ENCODE measurements at regions not wholly inside any gene's neighbourhood (a gene's known extent, or its start where the extent isn't known, plus 50 kb on each side); places are given as distances from the start of the nearest gene placed in this dataset.

- no peak for DNase-seq (ENCODE audit: low spot score)
These were observed 71.0 kb upstream of the WDR26 start for GRCh38 chr1:224505454-224506093.

- no peak for DNase-seq (ENCODE audit: low spot score)
These were observed 71.7 kb upstream of the WDR26 start for GRCh38 chr1:224506141-224506814.

- DNase-seq (ENCODE audit: low spot score): no peak
These were observed 73.3 kb upstream of the WDR26 start for GRCh38 chr1:224507771-224508523.

- DNase-seq (ENCODE audit: low spot score): no peak
These were observed 75.3 kb upstream of the WDR26 start for GRCh38 chr1:224509907-224510306.

DNA sequence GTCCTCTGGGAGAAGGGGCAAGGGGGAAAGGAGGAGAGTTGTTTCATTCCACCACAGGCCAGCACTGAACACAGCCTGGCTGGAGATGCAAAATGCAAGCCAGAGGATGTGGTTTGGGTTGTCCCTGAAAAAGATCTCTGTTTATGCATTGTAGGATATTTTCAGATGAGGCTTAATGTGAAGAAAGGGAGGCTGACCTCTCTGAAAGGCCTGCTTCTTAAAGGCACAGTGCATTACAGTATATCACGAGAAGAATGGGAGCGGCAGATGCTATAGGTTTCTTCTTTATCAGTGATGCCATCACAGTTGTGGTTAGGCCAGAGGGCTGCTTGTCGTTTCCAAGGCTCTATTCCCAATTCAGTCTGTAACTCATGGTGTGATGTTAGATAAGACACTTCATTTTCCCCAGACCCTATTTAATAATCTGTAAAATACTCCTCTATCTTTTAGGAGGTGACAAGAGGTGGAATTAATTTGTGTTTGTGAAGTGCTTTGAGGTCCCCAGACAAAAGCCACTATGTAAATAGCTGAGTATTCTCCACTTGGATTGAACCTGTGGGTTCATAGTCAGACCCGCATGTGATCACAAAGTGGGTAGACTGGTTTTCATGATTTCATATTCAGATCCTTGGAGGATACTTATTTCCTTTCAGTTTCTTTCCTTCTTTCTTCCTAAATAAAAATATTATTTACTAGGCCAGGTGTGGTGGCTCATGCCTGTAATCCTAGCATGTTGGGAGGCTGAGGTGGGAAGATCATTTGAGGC lies 76.5 kb upstream of the WDR26 start:
- DNase-seq (ENCODE audit: low spot score): no peak

- no peak for DNase-seq (ENCODE audit: low spot score)
These were observed 78.1 kb upstream of the WDR26 start for GRCh38 chr1:224512600-224513151.

DNA sequence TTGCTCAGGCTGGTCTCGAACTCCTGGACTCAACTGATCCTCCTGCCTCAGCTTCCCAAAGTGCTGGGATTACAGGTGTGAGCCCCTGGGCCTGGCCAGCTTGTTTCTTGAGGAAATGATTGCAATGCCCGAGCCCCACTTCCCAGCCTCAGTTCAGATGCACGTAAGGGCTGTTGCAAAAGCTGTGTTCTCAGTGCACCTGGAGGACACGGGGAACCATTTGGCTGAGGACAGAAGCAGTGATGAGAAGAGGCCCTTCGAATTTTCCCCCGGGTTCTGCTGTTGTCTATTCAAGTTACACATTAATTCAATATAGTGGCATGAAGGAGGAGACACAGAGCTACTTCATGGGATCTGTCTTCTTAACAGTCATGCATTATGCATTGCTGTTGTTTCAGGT lies 78.8 kb upstream of the WDR26 start:
- no peak for DNase-seq (ENCODE audit: low spot score)

DNA sequence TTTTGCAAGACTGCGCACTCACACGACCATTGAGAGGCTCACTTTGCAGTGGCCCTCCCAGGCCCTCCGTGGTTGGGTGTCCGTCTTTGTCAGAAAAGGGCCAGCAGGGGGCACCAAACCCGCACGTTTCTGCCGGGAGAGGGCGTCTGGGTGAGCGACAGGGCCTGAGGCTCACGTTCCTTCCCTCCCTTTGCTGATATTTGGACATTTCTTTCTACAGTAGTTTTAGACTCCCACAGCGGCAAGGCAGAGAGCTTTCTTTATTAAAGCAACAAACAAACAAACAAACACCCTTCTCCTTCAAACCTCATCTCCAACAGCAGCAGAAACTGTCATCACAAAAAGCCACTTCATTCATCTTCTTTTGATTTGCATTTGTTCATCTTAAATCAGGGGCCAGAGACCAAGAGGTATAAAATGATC lies 79.2 kb upstream of the WDR26 start:
- peak; percentile 91 for DNase-seq (ENCODE audit: low spot score)

DNA sequence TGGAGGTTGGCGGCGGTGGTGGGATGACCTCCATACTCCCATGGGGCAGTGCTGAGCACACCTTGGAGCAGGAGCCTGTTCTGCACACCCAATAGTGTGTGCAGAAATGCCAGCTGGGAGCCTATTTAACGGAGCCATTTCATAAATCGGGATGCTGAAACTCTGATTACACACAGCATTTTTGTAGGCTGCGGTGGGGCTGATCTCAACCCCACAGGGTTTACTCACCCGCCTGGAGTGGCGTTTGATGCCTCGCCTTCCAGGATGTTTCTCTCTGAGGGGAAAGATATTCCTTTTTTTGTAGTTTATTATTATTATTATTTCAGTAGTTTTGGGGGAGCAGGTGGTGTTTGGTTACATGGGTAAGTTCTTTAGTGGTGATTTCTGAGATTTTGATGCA lies 82.6 kb upstream of the WDR26 start:
- DNase-seq (ENCODE audit: low spot score): no peak

- no peak for DNase-seq (ENCODE audit: low spot score)
These were observed 83.9 kb upstream of the WDR26 start for GRCh38 chr1:224518528-224518927.

DNA sequence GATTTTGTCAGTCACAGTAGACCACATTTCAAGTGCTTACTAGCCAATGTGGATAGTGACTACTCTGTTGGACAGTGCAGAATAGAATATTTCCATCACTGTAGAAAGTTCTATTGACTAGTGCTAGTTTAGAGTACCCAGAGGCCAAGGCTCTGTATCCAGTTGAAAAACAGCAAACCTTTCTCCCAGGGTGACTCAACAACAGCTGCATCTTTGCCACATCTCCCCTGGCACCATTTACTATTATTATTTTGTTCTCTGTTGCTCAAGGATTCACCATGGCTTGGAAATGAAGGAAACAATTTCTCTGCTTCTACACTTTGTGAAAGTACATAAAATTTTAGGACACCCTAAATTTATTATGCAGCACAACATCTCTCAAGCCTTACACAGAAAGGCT lies 85.3 kb upstream of the WDR26 start:
- no peak for DNase-seq (ENCODE audit: low spot score)

DNA sequence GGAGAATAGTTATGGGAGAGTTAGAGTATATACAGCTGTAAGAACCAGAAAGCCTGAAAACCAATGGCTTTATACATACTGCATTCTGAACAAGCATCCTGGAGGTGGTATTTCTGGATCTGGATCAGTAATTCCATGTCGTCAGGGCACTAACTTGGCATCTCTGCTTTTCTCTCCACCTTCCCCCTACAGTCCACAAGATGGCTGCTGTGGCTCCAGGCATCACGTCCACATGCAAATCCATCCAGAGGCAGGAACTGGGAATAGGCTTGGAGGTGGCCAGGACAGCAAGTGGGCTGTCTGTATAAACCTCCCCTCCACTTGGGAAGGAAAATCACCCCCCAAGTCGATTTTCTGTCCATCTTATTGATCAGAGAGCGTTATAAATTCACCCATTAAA lies 86.2 kb upstream of the WDR26 start:
- DNase-seq (ENCODE audit: low spot score): no peak

DNA sequence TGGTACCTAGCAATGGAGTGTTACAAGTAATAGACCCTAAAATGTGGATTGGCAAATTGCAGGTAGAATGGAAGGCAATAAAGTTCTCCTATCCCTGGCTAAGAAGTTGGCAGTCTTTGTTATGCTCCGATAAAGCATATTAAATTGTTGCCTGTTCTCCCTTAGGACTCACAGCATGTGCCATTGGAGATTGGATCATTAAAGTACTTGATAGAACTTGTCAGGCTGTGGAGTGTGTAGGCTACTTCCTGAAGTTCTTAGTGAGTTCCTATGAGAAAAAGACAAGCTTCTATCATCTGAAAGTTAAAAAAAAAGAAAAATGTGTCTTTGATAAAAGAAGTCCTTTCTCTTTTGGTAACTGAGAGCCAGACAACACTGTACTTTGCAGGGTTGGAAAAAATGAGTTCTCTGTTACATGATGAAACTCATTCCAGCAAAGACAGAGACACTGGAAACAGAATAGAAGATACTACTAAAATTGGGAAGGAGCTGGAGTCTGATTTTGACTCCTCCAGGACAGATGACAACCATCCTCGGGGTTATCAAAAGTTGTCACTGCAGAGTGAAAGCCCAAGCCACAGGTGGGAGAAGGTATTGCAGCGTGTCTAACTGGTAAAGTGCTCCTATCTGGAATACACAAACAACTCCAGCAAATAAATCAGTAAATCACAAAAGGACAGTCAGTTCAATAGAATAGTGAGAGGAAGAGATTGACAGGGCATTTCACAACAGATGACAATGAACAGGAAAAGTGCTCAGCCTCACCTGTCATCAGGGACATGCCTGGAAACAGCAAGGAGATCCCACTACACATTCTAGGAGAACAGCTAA lies 87.5 kb upstream of the WDR26 start:
- no peak for DNase-seq (ENCODE audit: low spot score)

DNA sequence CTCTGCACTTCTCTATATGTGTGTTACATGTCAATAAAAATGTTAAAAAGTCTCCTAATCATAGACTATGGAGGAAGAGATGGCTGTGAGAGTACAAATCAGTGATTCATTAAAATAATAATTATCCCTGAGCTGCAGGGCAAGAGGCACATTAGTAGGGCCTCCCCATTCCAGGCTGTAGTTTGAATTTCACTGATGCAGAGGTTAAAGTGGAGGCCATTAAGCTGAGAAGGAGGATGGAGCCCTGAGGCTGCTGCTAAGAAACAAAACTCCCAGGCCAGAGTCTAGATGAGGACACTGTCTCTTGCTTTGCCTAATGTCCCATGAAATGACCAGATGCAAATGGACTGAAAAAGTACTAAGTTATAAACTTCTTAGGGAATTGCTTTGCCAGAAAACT lies 89.1 kb upstream of the WDR26 start:
- DNase-seq (ENCODE audit: low spot score): no peak

GRCh38 chr1:224524679-224525078 lies 90.1 kb upstream of the WDR26 start:
- DNase-seq (ENCODE audit: low spot score): no peak

DNA sequence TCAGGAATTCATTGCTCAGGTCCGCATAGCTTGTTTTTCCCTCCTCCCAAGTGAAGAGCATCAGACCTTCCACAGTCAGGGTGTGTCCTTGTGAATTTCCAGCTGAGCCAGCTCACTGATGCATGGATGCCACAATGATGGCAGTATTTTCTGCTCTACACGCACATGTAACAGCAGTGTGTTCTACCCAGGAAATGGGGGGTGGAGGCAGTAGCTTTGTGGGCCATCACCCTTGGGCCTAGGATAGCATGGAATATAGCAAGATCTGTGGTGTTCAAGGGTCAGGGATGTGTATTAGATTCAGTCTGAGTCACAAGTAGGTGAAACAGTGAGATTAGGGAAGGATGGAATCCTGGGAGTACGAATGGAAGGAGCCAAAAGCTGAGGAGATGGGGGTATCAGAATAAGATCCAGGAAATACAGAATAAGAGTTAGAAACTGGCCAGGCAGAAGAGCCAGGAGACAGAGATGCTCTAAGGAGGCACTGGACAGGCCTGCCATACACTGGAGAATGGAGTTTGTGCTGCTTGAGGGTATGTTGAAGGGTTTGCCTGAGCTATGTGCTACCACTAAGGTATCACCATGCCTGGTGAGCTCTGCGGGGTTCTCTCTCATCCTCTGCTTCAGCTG lies 90.6 kb upstream of the CNIH3 start:
- DNase-seq (ENCODE audit: low spot score): no peak

GRCh38 chr1:224526771-224527170 lies 89.3 kb upstream of the CNIH3 start:
- DNase-seq (ENCODE audit: low spot score): no peak

DNA sequence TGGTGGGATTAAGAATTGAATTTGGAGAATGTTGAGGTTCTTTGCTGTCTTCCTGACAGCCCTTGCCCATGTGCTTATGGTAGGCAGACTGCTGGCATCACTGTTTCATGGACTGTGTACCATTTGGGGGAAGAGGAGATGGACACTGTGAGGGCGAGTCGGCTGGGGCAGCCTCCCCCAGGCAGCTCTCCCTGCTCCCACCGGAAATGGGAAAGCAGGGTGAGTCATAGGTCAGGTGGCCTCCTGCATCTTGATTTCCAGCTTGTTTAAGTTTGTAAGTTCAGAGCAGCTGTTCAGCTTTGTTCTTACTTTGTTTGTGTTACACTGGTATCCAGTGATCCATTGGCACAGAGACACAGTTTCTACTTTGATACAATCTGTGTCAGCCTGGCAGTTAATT lies 87.2 kb upstream of the CNIH3 start:
- no peak for DNase-seq (ENCODE audit: low spot score)

DNA sequence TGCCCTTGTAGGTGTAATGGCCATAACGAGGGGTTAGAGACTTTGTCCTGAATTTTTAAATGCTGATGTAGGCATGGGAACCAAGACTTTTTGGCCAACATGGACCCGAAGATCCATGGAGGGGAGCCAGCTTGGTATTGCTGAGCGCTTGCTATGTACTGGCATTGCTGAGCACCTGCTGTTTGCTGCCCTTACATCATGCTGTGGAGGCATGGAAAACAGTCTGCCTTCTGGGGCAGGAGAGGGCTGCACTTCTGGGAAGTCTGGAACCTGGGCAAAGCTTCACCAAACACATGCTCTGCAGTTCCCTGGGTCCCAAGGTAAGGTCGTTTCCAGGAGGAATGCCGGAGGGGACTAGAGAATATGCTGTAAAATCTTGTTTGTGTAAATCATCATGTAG lies 86.3 kb upstream of the CNIH3 start:
- no peak for DNase-seq (ENCODE audit: low spot score)

DNA sequence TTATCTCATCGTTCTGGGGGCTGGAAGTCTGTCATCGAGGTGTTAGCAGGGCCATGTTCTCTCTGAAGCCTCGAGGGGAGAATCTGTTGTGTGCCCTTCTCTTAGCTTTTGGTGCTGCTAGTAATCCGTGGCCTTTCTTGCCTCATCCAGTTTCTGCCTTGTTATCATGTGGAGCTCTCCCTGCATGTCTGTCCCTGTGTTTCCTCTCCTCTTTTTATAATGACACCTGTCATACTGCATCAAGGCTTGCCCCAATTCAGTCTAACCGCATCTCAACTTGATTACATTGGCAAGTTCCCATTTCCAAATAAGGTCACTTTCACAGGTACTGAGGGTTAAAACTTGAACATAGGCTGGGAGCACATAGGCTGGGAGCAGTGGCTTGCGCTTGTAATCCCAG lies 82.6 kb upstream of the CNIH3 start:
- DNase-seq (ENCODE audit: low spot score): no peak

DNA sequence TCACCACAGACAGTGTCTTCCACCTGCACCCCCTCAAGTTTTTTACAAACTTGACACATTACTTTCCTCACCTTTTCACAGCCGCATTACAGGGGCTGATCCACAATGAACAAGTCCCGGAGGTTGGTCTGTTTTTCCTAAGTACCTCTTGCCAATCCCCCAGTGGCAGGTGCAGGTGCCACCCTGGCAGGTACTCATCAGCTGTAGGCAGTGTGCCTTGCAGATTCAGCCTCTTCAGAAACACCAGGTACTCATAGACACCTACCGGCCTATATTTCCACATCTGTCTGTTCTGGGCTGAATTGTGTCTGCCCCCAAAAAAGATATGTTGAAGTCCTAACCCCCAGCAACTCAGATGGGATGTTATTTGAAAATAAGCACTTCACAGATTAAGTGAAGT lies 81.4 kb upstream of the CNIH3 start:
- DNase-seq (ENCODE audit: low spot score): no peak
